HG02798 (cell line): ENCODE measurements at regions not wholly inside any gene's neighbourhood (a gene's known extent, or its start where the extent isn't known, plus 50 kb on each side); places are given as distances from the start of the nearest gene placed in this dataset.

Experiments used
- ATAC-seq: cut with Tn5 transposase; IDR thresholded peaks from one replicate; pipeline ENCODE4 v1.9.1; 2021; ENCODE audit warnings: mild to moderate bottlenecking; ENCODE audit not compliant: unreplicated experiment, poor library complexity

- no peak for ATAC-seq
These were observed 123.8 kb upstream of the FSHR start for GRCh38 chr2:49278141-49278540.

DNA sequence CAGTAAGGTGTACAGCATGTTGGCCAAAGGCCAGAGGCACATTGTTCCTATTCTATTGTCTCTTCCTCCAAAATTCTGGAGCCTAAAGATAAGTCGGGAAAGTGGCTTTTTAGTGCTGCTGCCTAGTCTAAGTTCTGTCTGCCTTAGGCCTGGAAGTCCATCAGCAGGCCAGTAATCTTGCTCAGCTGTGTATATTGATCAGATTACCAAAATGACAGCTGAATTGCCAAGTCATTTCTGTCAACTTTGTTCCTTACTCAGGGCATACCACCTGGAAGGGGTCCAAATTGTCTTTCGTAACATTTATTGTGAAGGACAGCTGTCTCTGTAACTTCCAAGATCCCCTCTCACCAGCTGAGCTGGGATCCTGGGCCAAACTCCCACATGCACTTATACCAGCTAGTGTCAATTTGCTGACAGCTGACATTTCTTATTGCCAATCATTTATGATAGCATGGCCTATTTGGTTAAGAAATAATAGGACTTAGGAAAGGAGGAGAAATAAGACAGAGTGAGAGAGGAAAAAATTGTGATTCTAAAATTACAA is 116.8 kb upstream of the FSHR start:
- no peak for ATAC-seq

DNA sequence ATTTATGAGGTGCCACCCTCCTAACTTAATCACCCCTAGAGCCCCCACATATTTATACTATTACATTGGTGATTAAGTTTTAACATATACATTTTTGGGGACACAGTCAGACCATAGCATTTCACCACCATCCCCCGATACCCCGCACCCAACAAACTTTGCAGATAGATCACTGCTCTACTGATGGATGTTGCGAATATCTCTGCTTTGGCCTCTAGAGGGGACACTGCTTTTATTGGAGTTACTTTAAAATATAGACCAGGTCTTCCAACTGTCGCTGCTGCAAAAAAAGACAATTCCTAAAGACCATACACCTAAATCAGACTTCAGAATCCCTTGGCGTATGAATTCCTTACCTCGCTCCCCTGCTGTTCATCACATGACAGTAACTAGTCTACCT is 115.8 kb upstream of the FSHR start:
- no peak for ATAC-seq

GRCh38 chr2:49265471-49265870 is 111.2 kb upstream of the FSHR start:
- ATAC-seq, result no peak

GRCh38 chr2:49262801-49263560 is 108.7 kb upstream of the FSHR start:
- ATAC-seq, result no peak

DNA sequence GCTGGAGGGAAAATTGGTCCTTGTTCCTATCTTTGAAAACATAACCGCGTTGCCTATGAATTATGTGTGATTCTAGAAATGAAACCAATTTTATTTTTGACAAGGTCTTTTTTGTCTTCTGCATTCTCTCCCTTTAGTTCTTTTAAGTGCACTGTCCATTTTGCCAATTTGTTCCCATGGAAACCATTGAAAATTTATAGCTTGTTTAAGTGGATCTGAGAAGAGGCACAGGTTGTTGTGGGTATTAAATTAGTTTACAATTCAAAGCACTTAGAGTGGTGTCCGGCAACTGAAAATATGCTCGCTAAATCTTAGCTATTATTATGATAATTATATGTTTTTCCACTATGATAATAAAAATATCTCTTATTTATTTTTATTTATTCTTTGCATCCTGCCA is 107.5 kb upstream of the FSHR start:
- ATAC-seq, result no peak

DNA sequence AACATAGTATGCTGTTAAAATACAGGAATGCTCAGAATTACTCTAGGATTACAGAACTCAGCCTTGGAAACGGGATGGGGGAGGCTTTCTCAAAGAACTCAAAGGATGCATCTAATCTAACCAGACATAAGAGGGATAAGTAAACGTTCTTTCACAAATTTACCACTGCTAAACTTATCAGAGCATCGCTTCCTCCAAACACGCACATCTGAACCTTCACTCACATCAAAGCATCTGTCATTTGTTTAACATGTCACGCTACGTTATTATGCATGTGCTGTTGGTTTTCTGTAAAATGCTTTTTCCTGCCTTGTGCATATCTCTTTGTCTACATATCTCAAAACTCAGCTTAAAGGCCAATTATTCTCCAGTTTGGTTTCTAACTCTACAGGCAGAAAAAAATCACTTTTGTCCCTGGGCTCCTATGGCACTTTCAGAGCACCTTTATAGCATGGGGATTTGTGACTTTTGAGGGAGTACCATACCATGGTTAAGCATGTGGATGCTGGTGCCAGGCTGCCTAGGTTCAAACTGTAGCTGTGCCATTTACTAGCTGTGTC is 106.7 kb upstream of the FSHR start:
- no peak for ATAC-seq

GRCh38 chr2:49259926-49260325 is 105.6 kb upstream of the FSHR start:
- no peak for ATAC-seq

DNA sequence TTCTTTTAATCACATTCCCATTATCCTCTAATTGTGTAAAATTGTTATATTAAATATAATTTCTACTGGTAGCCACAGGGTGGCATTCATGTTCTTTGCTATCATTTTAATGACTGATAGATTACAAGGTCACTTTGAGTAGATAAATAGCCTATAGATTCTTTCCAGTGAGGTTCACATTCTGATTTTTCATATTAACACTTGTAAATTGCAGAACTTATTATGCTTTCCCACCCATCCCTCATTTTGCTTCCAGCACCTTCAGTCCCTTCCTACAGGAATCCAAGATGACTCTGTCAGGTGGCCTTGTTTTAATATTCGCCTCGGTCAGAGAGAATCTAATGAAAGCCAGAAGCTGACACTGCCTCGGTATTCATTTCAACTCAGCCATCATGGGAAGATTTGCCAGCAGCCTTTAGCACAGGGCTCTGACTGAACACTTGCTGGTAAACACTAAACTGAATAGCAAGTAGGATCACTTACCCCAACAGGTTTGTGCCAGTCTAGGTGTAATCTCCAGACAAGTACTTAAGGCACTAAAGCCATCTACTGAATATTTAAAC is 101.2 kb upstream of the FSHR start:
- no peak for ATAC-seq

GRCh38 chr2:49254401-49254800 is 100.1 kb upstream of the FSHR start:
- ATAC-seq, result no peak

DNA sequence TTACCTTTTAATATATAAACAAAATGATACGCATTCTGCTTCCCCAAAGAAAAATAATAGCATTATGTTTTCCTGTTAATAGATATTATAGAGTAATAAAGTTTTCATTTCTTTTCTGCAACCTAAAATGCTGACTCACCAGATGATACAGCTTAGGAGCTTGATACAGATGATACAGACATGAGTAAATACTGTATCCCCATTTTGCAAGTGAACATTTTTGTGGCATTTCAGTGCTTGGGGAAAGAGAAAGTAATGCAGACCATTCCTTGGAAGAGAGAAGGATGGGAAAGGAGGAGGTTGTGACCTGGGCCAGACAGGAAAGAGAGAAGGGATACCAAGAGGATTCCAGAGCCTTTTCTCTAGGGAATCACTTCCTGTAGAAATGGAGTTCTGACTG is 97.5 kb upstream of the FSHR start:
- ATAC-seq, result no peak

GRCh38 chr2:49251251-49251650 is 96.9 kb upstream of the FSHR start:
- no peak for ATAC-seq

DNA sequence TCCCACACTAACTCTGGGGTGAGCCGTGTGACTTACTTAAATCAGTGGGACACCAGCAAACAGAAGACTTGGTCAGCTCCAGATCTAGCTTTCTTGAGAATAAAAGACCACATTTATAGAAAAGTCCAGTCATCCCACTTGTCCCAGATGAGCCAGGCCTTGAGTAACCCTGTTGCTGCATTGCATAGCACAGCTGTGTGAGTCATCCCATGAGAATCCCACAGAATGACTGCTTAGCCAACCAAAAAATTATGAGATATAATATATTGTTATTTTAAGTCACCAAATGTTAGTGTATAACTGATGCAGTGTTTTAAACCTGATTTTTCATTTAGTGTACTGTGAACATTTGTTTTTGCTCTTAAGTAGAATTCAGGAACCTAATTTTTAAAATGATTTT is 94.2 kb upstream of the FSHR start:
- ATAC-seq, result no peak

DNA sequence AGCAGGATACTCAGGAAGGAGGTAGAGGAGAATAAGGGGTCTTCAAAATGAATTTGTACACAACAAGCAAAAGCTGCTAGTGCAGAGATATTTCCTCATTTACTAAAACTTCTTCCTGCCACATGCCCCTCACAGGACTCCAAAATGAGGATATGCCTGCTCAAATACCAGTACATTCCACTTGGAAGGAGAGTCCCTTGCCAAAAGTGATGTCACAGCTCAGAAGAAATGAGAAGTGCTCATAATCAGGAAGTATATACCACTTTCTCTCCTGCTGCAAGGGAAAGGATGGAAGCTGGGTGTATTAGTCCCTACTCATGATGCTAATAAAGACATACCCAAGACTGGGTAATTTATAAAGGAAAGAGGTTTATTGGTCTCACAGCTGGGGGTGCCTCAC is 87.7 kb upstream of the FSHR start:
- no peak for ATAC-seq

- ATAC-seq, result no peak
These were observed 87.2 kb upstream of the FSHR start for GRCh38 chr2:49241501-49241900.

DNA sequence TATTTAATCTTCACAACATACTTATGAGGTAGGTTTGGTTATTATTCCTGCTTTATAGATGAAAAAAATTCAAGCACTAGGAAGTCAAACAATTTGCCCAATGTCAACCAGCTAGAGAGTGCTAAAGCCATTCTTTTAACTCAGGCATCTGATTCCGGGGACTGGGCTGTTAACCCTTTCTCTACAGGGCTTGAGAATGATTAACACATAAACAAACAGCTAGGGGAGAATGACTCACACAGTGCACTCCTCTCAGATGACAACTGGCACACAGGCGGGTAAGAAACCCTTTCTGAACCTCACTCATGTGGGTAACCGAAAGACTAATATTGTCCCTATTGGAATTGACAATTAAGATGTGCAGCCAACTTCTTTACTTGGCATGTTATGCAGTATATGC is 86.3 kb upstream of the FSHR start:
- no peak for ATAC-seq

DNA sequence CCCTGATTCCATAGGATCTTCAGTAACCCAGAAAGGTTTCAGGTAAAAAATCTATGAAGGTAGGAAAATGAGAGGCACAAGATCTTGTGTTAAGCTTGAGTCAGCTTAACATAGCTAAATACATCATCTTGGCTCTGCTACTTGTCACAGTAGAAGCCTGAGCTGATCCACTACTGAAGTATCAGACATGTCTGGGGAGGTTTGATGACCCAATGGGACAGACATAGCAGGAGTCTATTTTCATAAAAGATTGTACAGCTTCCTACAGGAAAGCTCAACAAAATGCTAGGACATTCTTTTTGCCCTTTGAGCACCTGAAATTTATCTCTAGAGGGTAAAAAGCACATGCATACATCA is 84.3 kb upstream of the FSHR start:
- ATAC-seq, result no peak

GRCh38 chr2:49237867-49238603 is 83.7 kb upstream of the FSHR start:
- ATAC-seq, result no peak

GRCh38 chr2:49236316-49236715 is 82.0 kb upstream of the FSHR start:
- ATAC-seq, result no peak

- no peak for ATAC-seq
These were observed 72.0 kb upstream of the FSHR start for GRCh38 chr2:49226360-49226759.

DNA sequence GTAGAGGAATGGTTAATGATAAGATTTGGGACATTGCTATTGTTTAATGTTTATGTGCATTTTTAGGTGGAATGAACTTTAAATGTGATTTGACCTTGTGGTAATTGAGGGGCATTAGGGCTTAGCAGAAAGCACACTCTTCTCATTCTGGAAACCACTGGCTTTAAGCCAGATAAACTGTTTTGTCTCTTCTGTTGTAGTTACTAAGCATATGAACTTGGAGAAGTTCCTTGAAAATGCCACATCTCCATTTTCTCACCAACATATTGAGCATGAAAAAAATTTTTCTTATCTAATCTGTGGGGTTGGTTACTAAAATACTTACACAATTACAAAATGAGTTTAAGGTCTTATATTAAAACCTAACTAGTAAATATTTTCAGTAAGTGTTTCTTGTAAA is 70.8 kb upstream of the FSHR start:
- no peak for ATAC-seq
